Posterior cingulate gyrus (tissue), 11 donors: ENCODE measurements at regions not wholly inside any gene's neighbourhood (a gene's known extent, or its start where the extent isn't known, plus 50 kb on each side); places are given as distances from the start of the nearest gene placed in this dataset.

Source experiments
- DNase-seq, 10 donors: peaks; one replicate each; pipeline versions ENCODE4 v3.0.0 to v3.0.0-alpha.2; 2020 to 2021; ENCODE audit warnings: mixed read lengths in 3 of 10
- intact Hi-C: fragments of 100-400 bp; cut with DNase I; formaldehyde crosslinking; loops from one replicate; pipeline ENCODE4 v1.15.1; 2023

DNA sequence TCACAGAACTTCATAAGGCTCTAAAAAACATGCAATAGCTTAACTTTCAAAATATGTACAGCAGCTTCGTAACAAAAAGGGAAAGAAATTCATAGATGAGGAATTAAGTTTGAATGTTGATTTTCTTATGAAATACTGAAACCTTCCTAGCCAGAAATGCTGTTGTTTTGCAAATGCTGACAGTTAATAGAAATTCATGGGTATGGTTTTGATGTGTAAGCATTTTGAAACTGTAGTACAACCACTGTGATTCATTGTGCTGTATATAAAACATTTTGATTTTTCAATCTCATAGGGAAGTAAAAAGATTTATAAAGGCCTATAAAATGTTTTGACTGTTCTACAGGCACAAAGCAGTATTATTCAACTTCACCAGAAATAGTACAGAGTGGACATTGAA is 228.4 kb upstream of the EYS start:
- intact Hi-C loops: no loop called here
- no peak for DNase-seq

DNA sequence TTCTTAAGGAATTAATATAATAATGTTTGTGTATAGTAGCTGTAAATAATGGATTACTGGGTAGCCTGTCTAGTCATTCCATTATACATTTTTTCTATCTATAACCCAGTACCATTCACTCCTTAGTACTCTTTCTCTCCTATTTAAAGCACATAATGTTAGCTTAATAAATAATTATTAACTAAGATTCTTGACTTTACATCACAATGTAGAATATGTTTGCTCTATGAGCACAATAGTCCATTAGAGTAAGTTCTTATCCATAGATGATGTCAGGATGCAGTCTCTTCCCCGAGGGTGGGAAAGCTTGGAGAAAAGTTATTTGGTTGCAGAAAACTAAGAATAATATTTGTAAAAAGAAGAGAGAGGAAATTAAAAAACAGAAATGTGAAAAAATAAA is 226.4 kb upstream of the EYS start:
- no peak for DNase-seq
- intact Hi-C loops: no loop called here

DNA sequence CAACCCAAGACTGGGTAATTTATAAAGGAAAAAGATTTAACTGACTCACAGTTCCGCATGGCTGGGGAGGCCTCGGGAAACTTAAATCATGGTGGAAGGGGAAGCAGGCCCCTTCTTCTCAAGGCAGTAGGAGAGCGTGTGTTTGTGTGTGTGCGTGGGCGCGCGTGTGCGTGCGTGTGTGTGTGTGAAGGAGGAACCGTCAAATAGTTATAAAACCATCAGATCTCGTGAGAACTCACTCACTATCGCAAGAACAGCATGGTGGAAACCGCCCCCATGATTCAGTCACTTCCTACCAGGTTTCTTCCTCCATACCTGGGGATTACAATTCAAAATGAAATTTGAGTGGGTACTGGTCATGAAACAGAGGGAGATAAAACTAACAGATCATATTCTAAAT is 220.1 kb upstream of the EYS start:
- intact Hi-C loops: no loop called here
- DNase-seq: no peak

GRCh38 chr6:65924411-65924810 is 217.4 kb upstream of the EYS start:
- intact Hi-C loops: no loop called here
- DNase-seq: no peak

GRCh38 chr6:65922049-65922448 is 215.0 kb upstream of the EYS start:
- intact Hi-C loops: no loop called here
- DNase-seq: no peak

DNA sequence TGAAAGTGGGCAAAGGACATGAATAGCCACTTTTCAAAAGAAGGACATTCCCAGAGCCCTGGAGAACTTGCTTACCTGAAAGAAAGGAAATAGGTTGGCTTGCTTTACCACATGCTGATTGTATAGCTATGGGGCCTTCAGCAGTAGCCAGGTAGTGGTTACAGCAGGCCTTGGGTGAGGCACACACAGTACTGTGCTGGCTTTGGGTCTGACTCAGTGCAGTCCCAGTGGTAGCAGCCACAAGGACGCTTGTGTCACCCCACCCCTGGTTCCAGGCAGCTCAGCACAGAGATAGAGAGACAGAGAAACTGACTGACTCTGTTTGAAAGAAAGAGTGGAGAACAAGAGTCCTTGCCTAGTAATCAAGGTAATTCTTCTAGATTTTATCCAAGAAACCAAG is 201.0 kb upstream of the EYS start:
- intact Hi-C loops: no loop called here
- peak in 1 of 10 donors; percentile 56 for DNase-seq

GRCh38 chr6:65903992-65904391 is 197.0 kb upstream of the EYS start:
- intact Hi-C loops: no loop called here
- no peak for DNase-seq

GRCh38 chr6:65900928-65901327 is 193.9 kb upstream of the EYS start:
- intact Hi-C loops: no loop called here
- no peak for DNase-seq

- DNase-seq: no peak
- intact Hi-C loops: no loop called here
Measured at GRCh38 chr6:65896140-65896539, 189.1 kb upstream of the EYS start.

GRCh38 chr6:65876668-65877067 is 169.6 kb upstream of the EYS start:
- intact Hi-C loops: no loop called here
- no peak for DNase-seq

- intact Hi-C loops: no loop called here
- DNase-seq: no peak
Measured at GRCh38 chr6:65852369-65852852, 145.4 kb upstream of the EYS start.

DNA sequence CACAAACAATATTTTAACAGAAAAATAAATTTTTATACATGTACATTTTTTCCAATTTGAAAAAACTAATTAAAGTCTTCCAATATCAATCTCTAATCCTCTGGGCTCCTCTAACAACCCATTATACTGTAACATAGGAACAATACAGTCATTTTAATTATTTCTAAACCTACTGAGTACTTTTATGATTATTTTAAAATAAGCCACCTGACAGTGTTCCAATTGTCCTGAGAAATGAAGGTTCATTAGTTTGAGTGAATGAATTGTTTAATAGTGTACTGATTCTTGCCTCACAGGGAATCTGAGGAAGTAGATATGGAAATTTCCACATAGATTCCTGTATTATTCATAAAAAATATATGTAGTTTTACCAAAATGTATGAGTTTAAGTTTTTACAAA is 123.1 kb upstream of the EYS start:
- DNase-seq: no peak
- intact Hi-C loops: no loop called here

- DNase-seq: no peak
- intact Hi-C loops: no loop called here
Measured at GRCh38 chr6:65819152-65819551, 112.1 kb upstream of the EYS start.

GRCh38 chr6:65818576-65818975 is 111.5 kb upstream of the EYS start:
- intact Hi-C loops: no loop called here
- DNase-seq: no peak

GRCh38 chr6:65816991-65817390 is 110.0 kb upstream of the EYS start:
- intact Hi-C loops: no loop called here
- DNase-seq: no peak

DNA sequence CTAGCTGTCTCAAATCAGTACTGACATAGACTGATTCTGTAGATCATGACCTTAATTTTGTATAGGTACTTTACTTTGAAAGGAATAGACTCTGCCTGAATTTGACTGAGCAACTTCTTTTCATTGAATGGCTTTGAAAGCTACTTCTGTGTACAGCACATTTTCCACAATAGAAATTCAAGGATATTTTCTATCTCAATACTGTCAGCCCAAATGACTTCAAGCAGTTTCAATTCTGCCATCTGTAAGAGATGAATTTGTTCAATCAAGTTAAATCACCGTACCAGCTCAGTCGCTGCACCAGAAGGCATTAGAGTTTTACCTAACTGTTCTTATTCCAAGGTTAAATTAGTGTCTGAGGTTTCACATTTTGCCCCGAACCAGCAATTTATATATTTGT is 107.0 kb upstream of the EYS start:
- DNase-seq: no peak
- intact Hi-C loops: no loop called here

DNA sequence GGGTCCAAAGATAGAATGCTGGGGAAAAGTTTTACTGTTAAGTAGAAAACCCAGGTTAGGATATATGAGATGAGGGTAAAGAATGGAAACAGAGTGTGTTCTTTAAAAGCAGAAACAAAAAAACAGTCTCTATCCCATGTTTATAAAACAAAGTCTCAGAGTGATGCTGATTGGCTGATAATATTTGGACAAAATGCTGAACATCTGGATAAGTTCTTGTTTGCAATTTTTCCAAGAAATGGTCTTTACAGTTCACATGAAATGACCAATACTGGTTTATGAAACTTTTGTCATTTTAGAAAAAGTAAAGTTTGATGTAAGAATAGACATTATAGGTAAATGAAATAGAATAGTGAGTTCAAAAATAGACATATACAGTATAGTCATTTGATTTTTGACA is 96.2 kb upstream of the EYS start:
- DNase-seq: no peak
- intact Hi-C loops: no loop called here

DNA sequence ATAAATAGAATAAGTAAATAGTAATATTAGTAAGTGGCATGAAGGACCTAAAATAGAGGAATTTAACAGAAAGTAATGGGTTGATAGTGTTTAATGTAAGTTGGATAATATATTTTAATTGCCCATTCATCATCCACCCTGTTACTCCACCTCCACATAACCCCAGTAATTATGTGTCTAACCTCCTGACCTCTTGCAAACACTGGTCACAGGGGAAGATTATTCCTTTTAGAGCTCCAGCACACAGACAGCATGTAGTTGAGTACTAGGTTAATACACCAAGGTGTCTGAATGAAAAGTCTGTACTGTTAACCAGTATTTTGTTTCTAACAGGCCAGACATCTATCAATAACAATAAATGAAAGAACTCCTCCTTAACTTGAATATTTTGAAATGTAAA is 92.4 kb upstream of the EYS start:
- intact Hi-C loops: no loop called here
- no peak for DNase-seq

GRCh38 chr6:65798280-65799014 is 91.4 kb upstream of the EYS start:
- no peak for DNase-seq
- intact Hi-C loops: no loop called here

- intact Hi-C loops: no loop called here
- no peak for DNase-seq
Measured at GRCh38 chr6:65790666-65791065, 83.6 kb upstream of the EYS start.

GRCh38 chr6:65787787-65788186 is 80.8 kb upstream of the EYS start:
- DNase-seq: peak in 2 of 10 donors; percentile 66 to 84
- intact Hi-C loops: no loop called here

DNA sequence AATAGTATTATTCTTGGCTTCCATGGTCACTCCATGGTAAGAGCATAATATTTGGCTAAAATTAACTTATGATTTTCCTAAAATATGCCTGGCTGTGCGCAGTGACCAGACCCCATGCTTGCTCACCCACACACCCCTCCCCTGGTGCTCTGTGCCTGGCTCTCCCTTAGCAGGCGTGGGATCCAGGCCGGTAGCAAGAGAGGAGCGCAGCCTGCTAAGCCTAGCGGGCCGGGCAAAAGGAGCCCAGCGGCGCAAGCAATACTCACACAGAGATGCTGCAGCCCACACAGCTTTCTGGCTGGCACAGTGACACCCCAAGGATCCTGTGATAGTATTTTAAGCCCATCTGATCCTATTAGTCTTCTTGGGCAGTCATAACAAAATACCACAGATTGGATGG is 79.8 kb upstream of the EYS start:
- intact Hi-C loops: no loop called here
- peak in 2 of 10 donors; percentile 56 to 62 for DNase-seq

DNA sequence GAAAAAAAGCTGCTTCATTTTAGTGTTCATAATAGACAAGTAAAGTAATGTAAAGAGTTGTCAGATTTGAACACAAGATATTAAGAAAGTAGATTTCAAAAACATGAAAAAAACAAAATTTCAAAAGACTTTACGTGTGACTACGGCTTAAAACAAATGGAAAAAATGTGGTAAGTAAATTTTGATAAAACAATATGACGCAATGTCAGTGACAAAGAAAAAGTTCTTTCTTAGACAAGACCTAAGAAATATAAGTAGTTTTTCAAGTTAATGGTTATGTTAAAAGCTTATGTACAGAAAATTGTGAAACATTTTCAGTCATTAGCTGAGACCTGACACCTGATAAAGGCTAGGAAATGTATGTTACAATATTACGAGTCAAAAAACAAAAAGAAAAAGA is 73.7 kb upstream of the EYS start:
- no peak for DNase-seq
- intact Hi-C loops: no loop called here
